ENCODE measurements at regions not wholly inside any gene's neighbourhood (a gene's known extent, or its start where the extent isn't known, plus 50 kb on each side); places are given as distances from the start of the nearest gene placed in this dataset.

- no peak overlapping the region for H3K4me3 Mint-ChIP-seq (ENCODE audit: low read depth)
- H3K27me3 Mint-ChIP-seq (ENCODE audit: low read depth) = no peaks in the 10 kb centered on the region
- intact Hi-C loops (cut with micrococcal nuclease) = no loop called here
- H3K27ac Mint-ChIP-seq = no peak overlapping the region
- peaks cover 13% of the 10 kb centered on the region for H3K9me3 Mint-ChIP-seq
- no peak for DNase-seq (ENCODE audit: low spot score)
- no peaks in the 10 kb centered on the region for H3K36me3 Mint-ChIP-seq (ENCODE audit: low read depth)
- H3K4me1 Mint-ChIP-seq (ENCODE audit: low read depth) = no peaks in the 10 kb centered on the region
These were observed 325.2 kb downstream of the BRINP1 start for GRCh38 chr9:119043996-119044395.

DNA sequence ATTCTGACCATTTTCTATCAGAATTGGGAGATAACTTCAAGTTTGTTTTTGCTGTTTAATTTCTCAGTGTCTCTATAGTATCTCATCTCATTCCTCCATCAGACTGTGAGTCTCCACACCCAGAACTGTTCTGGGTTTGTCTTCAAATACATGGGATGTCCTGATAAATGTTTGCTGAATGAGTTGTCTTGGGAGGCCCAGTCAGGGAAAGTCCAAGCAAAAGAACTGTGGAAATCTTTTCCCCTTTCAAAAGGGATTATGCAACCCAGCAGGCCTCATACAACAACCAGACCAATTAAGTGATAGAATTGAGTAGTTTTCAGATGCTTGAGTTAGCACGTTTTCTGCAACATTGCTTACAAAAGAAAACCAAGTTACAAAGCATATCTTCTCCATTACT lies 324.4 kb downstream of the BRINP1 start:
- Mint-ChIP-seq H3K9me3 (peaks cover 13% of the 10 kb centered on the region), H3K27me3 (ENCODE audit: low read depth) (no peaks in the 10 kb centered on the region), H3K27ac (no peak overlapping the region), H3K4me1 (ENCODE audit: low read depth) (no peaks in the 10 kb centered on the region), H3K4me3 (ENCODE audit: low read depth) (no peak overlapping the region), H3K36me3 (ENCODE audit: low read depth) (no peaks in the 10 kb centered on the region)
- intact Hi-C loops (cut with micrococcal nuclease) = no loop called here
- DNase-seq (ENCODE audit: low spot score) = no peak

- H3K4me1 Mint-ChIP-seq (ENCODE audit: low read depth) = no peaks in the 10 kb centered on the region
- no peaks in the 10 kb centered on the region for H3K27me3 Mint-ChIP-seq (ENCODE audit: low read depth)
- intact Hi-C loops (cut with micrococcal nuclease) = no loop called here
- no peak overlapping the region for H3K27ac Mint-ChIP-seq
- H3K36me3 Mint-ChIP-seq (ENCODE audit: low read depth) = no peaks in the 10 kb centered on the region
- DNase-seq (ENCODE audit: low spot score) = no peak
- peaks cover 8% of the 10 kb centered on the region for H3K9me3 Mint-ChIP-seq
- no peak overlapping the region for H3K4me3 Mint-ChIP-seq (ENCODE audit: low read depth)
These were observed 321.5 kb downstream of the BRINP1 start for GRCh38 chr9:119047513-119048307.

DNA sequence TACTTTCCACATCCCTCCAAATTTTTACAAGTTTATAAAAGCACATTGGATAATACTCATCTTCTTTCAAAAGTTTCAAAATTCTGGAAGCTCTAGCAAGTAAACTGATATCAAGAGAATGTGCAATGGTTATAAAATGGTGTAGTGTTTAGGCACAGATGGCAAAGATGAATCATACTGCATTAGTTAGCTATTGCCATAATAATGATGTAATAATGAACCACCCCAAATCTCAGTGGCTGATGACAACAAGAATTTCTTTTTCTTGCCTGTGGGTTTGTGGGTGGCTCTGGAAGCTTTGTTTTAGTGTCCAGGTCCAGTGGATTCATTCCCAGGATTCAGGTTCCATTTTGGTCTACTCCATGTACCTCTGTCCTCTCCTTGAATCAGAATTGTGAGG lies 319.0 kb downstream of the BRINP1 start:
- no peaks in the 10 kb centered on the region for H3K27me3 Mint-ChIP-seq (ENCODE audit: low read depth)
- intact Hi-C loops (cut with micrococcal nuclease) = no loop called here

DNA sequence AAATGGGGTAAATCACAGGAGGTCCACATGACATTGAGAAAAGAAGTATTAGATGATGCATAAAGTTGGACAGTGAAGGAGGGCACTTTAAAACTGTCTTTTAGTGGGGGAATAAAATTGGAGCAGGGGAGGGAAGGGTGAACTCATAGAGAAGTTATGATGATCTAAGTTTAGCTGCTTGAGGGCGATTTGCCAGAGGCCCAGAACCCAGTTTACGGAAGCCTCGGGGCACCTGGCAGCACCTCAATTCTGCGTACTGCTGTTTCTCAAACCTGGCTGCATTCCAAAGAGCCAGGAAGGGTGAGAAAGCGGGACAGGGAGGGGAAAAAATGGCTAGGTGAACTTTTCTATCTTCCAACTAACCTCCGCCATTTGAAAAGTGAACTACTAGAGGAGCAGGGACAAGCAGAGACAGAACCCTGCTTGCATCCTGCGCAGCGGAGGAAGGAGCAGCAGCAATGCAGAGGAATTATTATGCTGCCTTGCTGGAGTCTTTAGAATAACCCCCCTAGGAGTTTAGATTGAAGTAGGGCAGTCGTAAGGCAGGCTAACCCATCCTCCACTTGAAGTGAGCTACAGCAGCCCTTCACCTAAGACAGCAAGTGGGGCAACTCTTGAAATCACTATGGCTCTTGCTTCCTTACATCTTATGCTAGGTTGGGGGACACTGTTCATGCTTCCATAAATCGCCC lies 316.8 kb downstream of the BRINP1 start:
- intact Hi-C loops (cut with micrococcal nuclease) = no loop called here
- H3K27me3 Mint-ChIP-seq (ENCODE audit: low read depth) = no peaks in the 10 kb centered on the region
- no peaks in the 10 kb centered on the region for H3K4me1 Mint-ChIP-seq (ENCODE audit: low read depth)
- H3K9me3 Mint-ChIP-seq = peaks cover 8% of the 10 kb centered on the region
- H3K27ac Mint-ChIP-seq = no peak overlapping the region
- H3K36me3 Mint-ChIP-seq (ENCODE audit: low read depth) = no peaks in the 10 kb centered on the region
- no peak for DNase-seq (ENCODE audit: low spot score)
- H3K4me3 Mint-ChIP-seq (ENCODE audit: low read depth) = no peak overlapping the region

More for the DNA sequence above, 319.0 kb downstream of the BRINP1 start:
- H3K4me1 Mint-ChIP-seq (ENCODE audit: low read depth) = no peaks in the 10 kb centered on the region
- no peak overlapping the region for H3K4me3 Mint-ChIP-seq (ENCODE audit: low read depth)
- no peak overlapping the region for H3K27ac Mint-ChIP-seq
- no peaks in the 10 kb centered on the region for H3K36me3 Mint-ChIP-seq (ENCODE audit: low read depth)
- no peak for DNase-seq (ENCODE audit: low spot score)
- H3K9me3 Mint-ChIP-seq = peaks cover 4% of the 10 kb centered on the region

GRCh38 chr9:119053070-119053469 lies 316.2 kb downstream of the BRINP1 start:
- DNase-seq (ENCODE audit: low spot score) = no peak
- no peaks in the 10 kb centered on the region for H3K27me3 Mint-ChIP-seq (ENCODE audit: low read depth)
- intact Hi-C loops (cut with micrococcal nuclease) = no loop called here

DNA sequence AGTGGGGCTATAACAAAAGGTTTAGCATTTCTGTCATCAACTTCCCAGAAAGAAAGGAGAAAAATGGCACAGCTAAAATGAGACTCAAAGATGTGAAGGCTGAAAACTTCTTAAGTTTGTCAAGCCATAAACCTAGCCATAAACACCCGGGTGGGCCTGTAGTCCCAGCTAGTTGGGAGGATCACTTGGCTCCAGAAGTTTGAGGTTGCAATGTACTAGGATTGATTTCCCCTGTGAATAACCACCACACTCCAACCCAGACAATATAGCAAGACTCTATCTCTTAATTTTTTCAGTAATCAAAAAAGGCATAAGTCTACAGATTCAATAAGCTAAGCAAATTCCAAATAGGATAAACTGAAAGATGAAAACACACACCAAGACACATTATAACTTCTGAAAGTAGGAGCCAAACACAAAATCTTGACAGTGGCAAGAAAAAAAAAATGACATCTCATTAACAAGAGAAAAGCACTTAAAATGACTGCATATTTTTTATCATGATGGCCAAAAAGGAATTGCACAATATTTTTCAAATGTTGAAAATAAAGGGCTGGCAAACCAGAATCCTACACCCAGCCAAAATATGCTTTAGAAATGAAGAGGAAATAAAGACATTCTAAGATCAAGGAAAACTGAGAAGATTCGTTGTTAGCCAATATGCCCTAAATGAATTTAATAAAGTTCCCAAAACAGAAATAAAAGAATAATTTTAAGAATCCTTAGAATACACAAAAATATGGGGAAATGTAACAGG lies 308.4 kb downstream of the BRINP1 start:
- Mint-ChIP-seq H3K9me3 (peaks cover 3% of the 10 kb centered on the region), H3K36me3 (ENCODE audit: low read depth) (no peaks in the 10 kb centered on the region), H3K27me3 (ENCODE audit: low read depth) (no peaks in the 10 kb centered on the region), H3K4me3 (ENCODE audit: low read depth) (no peak overlapping the region), H3K4me1 (ENCODE audit: low read depth) (no peaks in the 10 kb centered on the region), H3K27ac (no peak overlapping the region)
- DNase-seq (ENCODE audit: low spot score) = no peak
- intact Hi-C loops (cut with micrococcal nuclease) = no loop called here

More at GRCh38 chr9:119053070-119053469, 316.2 kb downstream of the BRINP1 start:
- Mint-ChIP-seq H3K4me1 (ENCODE audit: low read depth) (no peaks in the 10 kb centered on the region), H3K27ac (no peak overlapping the region), H3K4me3 (ENCODE audit: low read depth) (no peak overlapping the region), H3K36me3 (ENCODE audit: low read depth) (no peaks in the 10 kb centered on the region), H3K9me3 (peaks cover 8% of the 10 kb centered on the region)

DNA sequence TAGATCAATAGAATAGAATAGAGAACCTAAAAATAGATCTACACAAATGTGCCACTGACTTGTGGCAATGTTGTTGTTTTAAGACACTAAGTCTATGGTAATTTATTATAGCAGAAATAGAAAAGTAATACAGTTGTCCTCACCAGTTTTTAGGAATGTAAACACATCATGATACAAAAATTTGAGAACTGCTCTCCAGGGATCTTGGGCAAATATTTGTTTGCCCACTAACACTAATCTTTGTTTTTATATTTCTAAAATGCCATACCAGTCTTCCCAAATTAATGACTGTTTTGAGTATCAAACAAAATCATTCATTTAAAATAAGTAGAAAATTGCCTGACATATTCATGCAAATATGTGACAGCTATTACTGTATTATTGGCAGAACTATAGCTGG lies 297.6 kb downstream of the BRINP1 start:
- intact Hi-C loops (cut with micrococcal nuclease) = no loop called here
- no peak overlapping the region for H3K4me3 Mint-ChIP-seq (ENCODE audit: low read depth)
- H3K36me3 Mint-ChIP-seq (ENCODE audit: low read depth) = no peaks in the 10 kb centered on the region
- H3K27me3 Mint-ChIP-seq (ENCODE audit: low read depth) = no peaks in the 10 kb centered on the region
- peaks cover 9% of the 10 kb centered on the region for H3K9me3 Mint-ChIP-seq
- no peak overlapping the region for H3K27ac Mint-ChIP-seq
- DNase-seq (ENCODE audit: low spot score) = no peak
- no peaks in the 10 kb centered on the region for H3K4me1 Mint-ChIP-seq (ENCODE audit: low read depth)

DNA sequence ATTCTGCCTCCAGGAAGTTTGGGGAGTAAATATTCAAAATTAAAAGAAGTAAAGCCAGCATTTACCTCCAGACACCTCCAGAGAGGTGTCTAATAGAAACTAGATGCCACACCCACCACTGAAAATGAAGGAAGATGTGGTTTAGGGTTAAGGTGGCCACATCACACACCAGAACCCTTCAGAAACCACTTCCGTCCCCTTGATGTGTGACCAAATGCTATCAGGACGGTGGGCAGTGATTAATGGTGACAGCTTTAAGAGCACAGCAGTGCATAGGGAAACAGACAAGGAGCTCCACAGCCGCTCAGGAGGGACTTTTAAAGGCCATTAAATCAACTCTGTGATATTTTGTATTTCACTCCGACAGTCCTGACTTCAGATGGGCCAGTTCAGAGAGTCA lies 295.2 kb downstream of the BRINP1 start:
- intact Hi-C loops (cut with micrococcal nuclease) = no loop called here
- no peaks in the 10 kb centered on the region for H3K36me3 Mint-ChIP-seq (ENCODE audit: low read depth)
- no peak for DNase-seq (ENCODE audit: low spot score)
- no peak overlapping the region for H3K4me3 Mint-ChIP-seq (ENCODE audit: low read depth)
- no peak overlapping the region for H3K27ac Mint-ChIP-seq
- peaks cover 3% of the 10 kb centered on the region for H3K9me3 Mint-ChIP-seq
- H3K4me1 Mint-ChIP-seq (ENCODE audit: low read depth) = no peaks in the 10 kb centered on the region
- no peaks in the 10 kb centered on the region for H3K27me3 Mint-ChIP-seq (ENCODE audit: low read depth)

- Mint-ChIP-seq H3K27ac (no peak overlapping the region), H3K4me3 (ENCODE audit: low read depth) (no peak overlapping the region), H3K27me3 (ENCODE audit: low read depth) (no peaks in the 10 kb centered on the region), H3K4me1 (ENCODE audit: low read depth) (no peaks in the 10 kb centered on the region), H3K9me3 (peaks cover 7% of the 10 kb centered on the region), H3K36me3 (ENCODE audit: low read depth) (no peaks in the 10 kb centered on the region)
- DNase-seq (ENCODE audit: low spot score) = no peak
- intact Hi-C loops (cut with micrococcal nuclease) = no loop called here
These were observed 291.2 kb downstream of the BRINP1 start for GRCh38 chr9:119078015-119078414.

DNA sequence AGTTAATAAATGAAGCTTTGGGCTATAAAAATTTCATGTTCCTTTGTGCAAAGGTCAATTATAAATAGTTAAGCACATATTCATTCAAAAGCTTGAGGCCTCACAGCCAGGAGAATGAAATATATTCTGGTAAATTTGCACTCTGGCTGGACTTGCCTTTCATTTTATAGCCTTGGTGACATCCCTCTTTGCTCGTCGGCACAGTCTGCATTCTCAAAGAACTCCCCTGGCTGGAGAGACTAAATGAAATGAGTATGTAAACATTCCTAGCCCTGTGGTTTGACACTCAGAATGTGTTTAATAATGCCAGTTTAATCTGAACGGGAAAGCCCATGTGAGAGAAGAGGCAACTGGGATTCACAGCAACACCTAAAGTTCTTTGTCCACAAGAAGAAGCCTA lies 285.6 kb downstream of the BRINP1 start:
- no peak overlapping the region for H3K27ac Mint-ChIP-seq
- no peaks in the 10 kb centered on the region for H3K36me3 Mint-ChIP-seq (ENCODE audit: low read depth)
- H3K4me3 Mint-ChIP-seq (ENCODE audit: low read depth) = no peak overlapping the region
- no peaks in the 10 kb centered on the region for H3K27me3 Mint-ChIP-seq (ENCODE audit: low read depth)
- intact Hi-C loops (cut with micrococcal nuclease) = no loop called here
- no peak for DNase-seq (ENCODE audit: low spot score)
- H3K4me1 Mint-ChIP-seq (ENCODE audit: low read depth) = no peaks in the 10 kb centered on the region
- peaks cover 9% of the 10 kb centered on the region for H3K9me3 Mint-ChIP-seq

DNA sequence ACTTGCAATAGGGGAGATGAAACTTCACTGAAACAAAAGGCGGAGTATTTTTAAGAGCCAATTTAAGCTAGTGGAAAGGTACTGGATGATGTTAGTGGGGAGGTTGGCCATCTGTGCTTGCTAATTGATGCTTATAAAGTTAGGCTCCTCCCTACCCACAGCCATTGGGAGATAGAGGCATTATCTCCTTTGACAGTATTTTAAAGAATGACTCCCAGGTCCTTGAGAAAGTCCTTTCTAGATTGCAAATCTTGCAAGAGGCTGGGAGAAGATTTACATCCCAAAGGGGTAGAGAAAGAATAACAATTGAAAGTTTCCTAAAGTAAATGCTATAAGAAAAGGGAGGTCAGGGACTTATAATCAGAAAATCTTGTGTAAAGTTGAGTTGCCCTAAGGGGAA lies 282.6 kb downstream of the BRINP1 start:
- no peaks in the 10 kb centered on the region for H3K36me3 Mint-ChIP-seq (ENCODE audit: low read depth)
- no peak for DNase-seq (ENCODE audit: low spot score)
- H3K27me3 Mint-ChIP-seq (ENCODE audit: low read depth) = no peaks in the 10 kb centered on the region
- H3K9me3 Mint-ChIP-seq = peaks cover 6% of the 10 kb centered on the region
- intact Hi-C loops (cut with micrococcal nuclease) = no loop called here
- H3K27ac Mint-ChIP-seq = no peak overlapping the region
- no peak overlapping the region for H3K4me3 Mint-ChIP-seq (ENCODE audit: low read depth)
- H3K4me1 Mint-ChIP-seq (ENCODE audit: low read depth) = no peaks in the 10 kb centered on the region

- Mint-ChIP-seq H3K27me3 (ENCODE audit: low read depth) (no peaks in the 10 kb centered on the region), H3K4me3 (ENCODE audit: low read depth) (no peak overlapping the region), H3K27ac (no peak overlapping the region), H3K9me3 (peaks cover 6% of the 10 kb centered on the region), H3K36me3 (ENCODE audit: low read depth) (no peaks in the 10 kb centered on the region), H3K4me1 (ENCODE audit: low read depth) (no peaks in the 10 kb centered on the region)
- DNase-seq (ENCODE audit: low spot score) = no peak
- intact Hi-C loops (cut with micrococcal nuclease) = no loop called here
These were observed 281.2 kb downstream of the BRINP1 start for GRCh38 chr9:119088002-119088547.
